MM.1S (cell line): ENCODE measurements at regions not wholly inside any gene's neighbourhood (a gene's known extent, or its start where the extent isn't known, plus 50 kb on each side); places are given as distances from the start of the nearest gene placed in this dataset.

Source experiments
- EZH2 ChIP-seq: fragments of 300-600 bp; sonication (generic); optimal IDR thresholded peaks from 2 replicates; pipeline ENCODE3; 2017; ENCODE audit warnings: low read depth, mild to moderate bottlenecking, antibody characterized with exemption, low read length, mixed read lengths
- TF ChIP-seq, protein P1 (sequence below): fragments of 300-600 bp; sonication (generic); IDR thresholded peaks from 2 replicates; pipeline ENCODE4 v1.5.1; 2016; ENCODE audit warnings: antibody characterized with exemption, low read length, mixed read lengths

DNA sequence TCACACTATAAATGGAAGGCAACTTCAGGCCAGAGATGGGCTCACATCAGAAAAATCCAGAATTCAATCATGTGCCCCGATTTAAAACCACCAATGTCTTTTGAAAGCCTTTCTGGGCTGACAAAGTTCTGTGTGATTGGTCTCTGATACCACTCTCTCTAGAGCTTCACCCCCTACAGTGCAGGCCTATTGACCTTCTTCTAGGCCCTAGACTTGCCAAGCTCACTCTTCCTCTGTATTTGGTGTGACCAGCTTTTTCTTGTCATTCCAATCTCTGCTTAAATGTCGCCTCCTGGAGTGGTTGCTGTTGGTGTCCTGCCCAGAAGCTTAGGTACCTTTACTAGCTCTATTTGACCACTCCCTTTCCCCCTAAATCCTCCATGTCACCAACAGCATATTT lies 78.7 kb downstream of the GCNT4 start:
- TF ChIP-seq, protein P1, sequence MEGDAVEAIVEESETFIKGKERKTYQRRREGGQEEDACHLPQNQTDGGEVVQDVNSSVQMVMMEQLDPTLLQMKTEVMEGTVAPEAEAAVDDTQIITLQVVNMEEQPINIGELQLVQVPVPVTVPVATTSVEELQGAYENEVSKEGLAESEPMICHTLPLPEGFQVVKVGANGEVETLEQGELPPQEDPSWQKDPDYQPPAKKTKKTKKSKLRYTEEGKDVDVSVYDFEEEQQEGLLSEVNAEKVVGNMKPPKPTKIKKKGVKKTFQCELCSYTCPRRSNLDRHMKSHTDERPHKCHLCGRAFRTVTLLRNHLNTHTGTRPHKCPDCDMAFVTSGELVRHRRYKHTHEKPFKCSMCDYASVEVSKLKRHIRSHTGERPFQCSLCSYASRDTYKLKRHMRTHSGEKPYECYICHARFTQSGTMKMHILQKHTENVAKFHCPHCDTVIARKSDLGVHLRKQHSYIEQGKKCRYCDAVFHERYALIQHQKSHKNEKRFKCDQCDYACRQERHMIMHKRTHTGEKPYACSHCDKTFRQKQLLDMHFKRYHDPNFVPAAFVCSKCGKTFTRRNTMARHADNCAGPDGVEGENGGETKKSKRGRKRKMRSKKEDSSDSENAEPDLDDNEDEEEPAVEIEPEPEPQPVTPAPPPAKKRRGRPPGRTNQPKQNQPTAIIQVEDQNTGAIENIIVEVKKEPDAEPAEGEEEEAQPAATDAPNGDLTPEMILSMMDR = no peak
- TF ChIP-seq EZH2 = no peak
